ENCODE measurements at regions not wholly inside any gene's neighbourhood (a gene's known extent, or its start where the extent isn't known, plus 50 kb on each side); places are given as distances from the start of the nearest gene placed in this dataset.

DNA sequence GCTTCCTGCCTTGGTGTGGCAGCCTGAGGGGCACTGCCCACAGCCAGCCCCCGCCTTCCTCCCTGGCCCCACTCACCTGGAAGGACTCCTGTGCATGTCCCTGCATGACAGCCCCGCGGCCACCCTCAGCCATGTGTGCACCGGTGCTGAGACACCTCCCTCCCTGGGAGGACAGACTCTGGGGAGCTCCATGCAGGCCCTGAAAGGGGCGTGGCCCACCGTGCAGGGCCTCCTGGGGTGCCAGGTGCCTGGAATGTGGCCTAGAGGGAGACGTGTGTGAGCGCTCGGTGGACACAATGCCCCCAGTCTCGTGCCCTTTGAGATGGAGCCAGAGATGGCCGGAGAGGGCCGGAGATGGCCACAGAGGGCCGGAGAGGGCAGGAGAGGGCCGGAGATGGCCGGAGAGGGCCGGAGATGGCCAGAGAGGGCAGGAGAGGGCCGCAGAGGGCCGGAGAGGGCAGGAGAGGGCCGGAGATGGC, 59.1 kb upstream of the PPP2R2D start:
- Mint-ChIP-seq H3K27me3 (ENCODE audit: low read depth in 3 of 3) (peaks cover 4 to 12% (median 11%) of the 10 kb centered on the region in 3 donors), H3K9me3 (peaks cover 0 to 1% (median 0%) of the 10 kb centered on the region in 7 donors), H3K27ac (no peak overlapping the region), H3K4me3 (no peak overlapping the region), H3K4me1 (no peaks in the 10 kb centered on the region), H3K36me3 (no peaks in the 10 kb centered on the region)
- Histone ChIP-seq H3K27ac (ENCODE audit: low read depth in 1 of 2, low read length in 2 of 2) (no peak overlapping the region), H3K4me3 (replicated peaks in 1 of 3; ENCODE audit: low read depth in 2 of 3, low read length in 3 of 3) (no peak overlapping the region), H3K36me3 (replicated peaks in 1 of 2; ENCODE audit: control insufficient read depth in 1 of 2, insufficient read depth in 2 of 2, low read length in 2 of 2) (no peaks in the 10 kb centered on the region), H3K9me3 (replicated peaks in 1 of 2; ENCODE audit: control insufficient read depth in 1 of 2, insufficient read depth in 1 of 2, low read length in 2 of 2) (no peaks in the 10 kb centered on the region), H3K27me3 (ENCODE audit: control insufficient read depth in 2 of 2, insufficient read depth in 2 of 2, low read length in 2 of 2) (no peaks in the 10 kb centered on the region), H3K4me2 (replicated peaks; ENCODE audit: extremely low read depth, low read length, poor library complexity, severe bottlenecking) (no peak overlapping the region), H3K79me2 (ENCODE audit: insufficient read depth, low read length) (no peaks in the 10 kb centered on the region), H2AFZ (ENCODE audit: insufficient read depth, low read depth, low read length, poor library complexity, severe bottlenecking) (no peak overlapping the region), H3K9ac (ENCODE audit: insufficient read depth, low read length, poor library complexity, severe bottlenecking) (no peak overlapping the region), H4K20me1 (ENCODE audit: insufficient read depth, low read length) (no peaks in the 10 kb centered on the region), H3K4me1 (ENCODE audit: control insufficient read depth in 1 of 2, insufficient read depth in 2 of 2, low read length in 2 of 2) (no peaks in the 10 kb centered on the region)
- WGBS (ENCODE audit: insufficient coverage), result 85% methylated on average over 19 of the region's 19 CpGs
- no peak for DNase-seq
- TF ChIP-seq, protein P1, sequence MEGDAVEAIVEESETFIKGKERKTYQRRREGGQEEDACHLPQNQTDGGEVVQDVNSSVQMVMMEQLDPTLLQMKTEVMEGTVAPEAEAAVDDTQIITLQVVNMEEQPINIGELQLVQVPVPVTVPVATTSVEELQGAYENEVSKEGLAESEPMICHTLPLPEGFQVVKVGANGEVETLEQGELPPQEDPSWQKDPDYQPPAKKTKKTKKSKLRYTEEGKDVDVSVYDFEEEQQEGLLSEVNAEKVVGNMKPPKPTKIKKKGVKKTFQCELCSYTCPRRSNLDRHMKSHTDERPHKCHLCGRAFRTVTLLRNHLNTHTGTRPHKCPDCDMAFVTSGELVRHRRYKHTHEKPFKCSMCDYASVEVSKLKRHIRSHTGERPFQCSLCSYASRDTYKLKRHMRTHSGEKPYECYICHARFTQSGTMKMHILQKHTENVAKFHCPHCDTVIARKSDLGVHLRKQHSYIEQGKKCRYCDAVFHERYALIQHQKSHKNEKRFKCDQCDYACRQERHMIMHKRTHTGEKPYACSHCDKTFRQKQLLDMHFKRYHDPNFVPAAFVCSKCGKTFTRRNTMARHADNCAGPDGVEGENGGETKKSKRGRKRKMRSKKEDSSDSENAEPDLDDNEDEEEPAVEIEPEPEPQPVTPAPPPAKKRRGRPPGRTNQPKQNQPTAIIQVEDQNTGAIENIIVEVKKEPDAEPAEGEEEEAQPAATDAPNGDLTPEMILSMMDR (IDR thresholded peaks at IDR 0.05), result no peak
- intact Hi-C loops (cut with micrococcal nuclease), result no loop called here

- WGBS (ENCODE audit: insufficient coverage), result 89% methylated on average over 11 of the region's 14 CpGs
- H3K36me3 Mint-ChIP-seq, result no peaks in the 10 kb centered on the region
- H3K4me3 Mint-ChIP-seq, result no peak overlapping the region
- Histone ChIP-seq H2AFZ (ENCODE audit: insufficient read depth, low read depth, low read length, poor library complexity, severe bottlenecking) (no peak overlapping the region), H3K27ac (ENCODE audit: low read depth in 1 of 2, low read length in 2 of 2) (no peak overlapping the region), H3K9ac (ENCODE audit: insufficient read depth, low read length, poor library complexity, severe bottlenecking) (no peak overlapping the region), H4K20me1 (ENCODE audit: insufficient read depth, low read length) (no peaks in the 10 kb centered on the region), H3K27me3 (ENCODE audit: control insufficient read depth in 2 of 2, insufficient read depth in 2 of 2, low read length in 2 of 2) (no peaks in the 10 kb centered on the region), H3K4me1 (ENCODE audit: control insufficient read depth in 1 of 2, insufficient read depth in 2 of 2, low read length in 2 of 2) (no peaks in the 10 kb centered on the region), H3K4me2 (replicated peaks; ENCODE audit: extremely low read depth, low read length, poor library complexity, severe bottlenecking) (no peak overlapping the region), H3K9me3 (replicated peaks in 1 of 2; ENCODE audit: control insufficient read depth in 1 of 2, insufficient read depth in 1 of 2, low read length in 2 of 2) (no peaks in the 10 kb centered on the region), H3K4me3 (replicated peaks in 1 of 3; ENCODE audit: low read depth in 2 of 3, low read length in 3 of 3) (no peak overlapping the region), H3K79me2 (ENCODE audit: insufficient read depth, low read length) (no peaks in the 10 kb centered on the region), H3K36me3 (replicated peaks in 1 of 2; ENCODE audit: control insufficient read depth in 1 of 2, insufficient read depth in 2 of 2, low read length in 2 of 2) (no peaks in the 10 kb centered on the region)
- TF ChIP-seq, protein P1 (IDR thresholded peaks at IDR 0.05), result no peak
- DNase-seq, result no peak
- H3K9me3 Mint-ChIP-seq, result peaks cover 0 to 1% (median 0%) of the 10 kb centered on the region in 7 donors
- no peaks in the 10 kb centered on the region for H3K4me1 Mint-ChIP-seq
- H3K27ac Mint-ChIP-seq, result no peak overlapping the region
- intact Hi-C loops (cut with micrococcal nuclease), result no loop called here
- peaks cover 1 to 11% (median 6%) of the 10 kb centered on the region in 3 donors for H3K27me3 Mint-ChIP-seq (ENCODE audit: low read depth in 3 of 3)
These were observed 58.3 kb upstream of the PPP2R2D start for GRCh38 chr10:131842351-131843088.

All from CD14-positive monocyte (primary cell).